AG04449 (cell line): ENCODE measurements at regions not wholly inside any gene's neighbourhood (a gene's known extent, or its start where the extent isn't known, plus 50 kb on each side); places are given as distances from the start of the nearest gene placed in this dataset.

ENCODE experiments used
- CTCF ChIA-PET: fragments of 350-600 bp; formaldehyde crosslinking; extraction: SDS; loops from one replicate; lab custom pipeline; 2021; ENCODE audit warnings: antibody characterized with exemption; lab: Yijun Ruan, JAX
- POLR2A ChIA-PET: fragments of 400-600, 350-600 bp; formaldehyde crosslinking; extraction: SDS; loops from one replicate; lab custom pipeline; 2020; ENCODE audit warnings: antibody characterized with exemption, inconsistent platforms; lab: Yijun Ruan, JAX
- DNase-seq: peaks from one replicate; pipeline ENCODE4 v3.0.0-alpha.2; 2010; ENCODE audit warnings: low read depth, low spot score
- H3K4me3 ChIP-seq: 2 replicates; pipeline ENCODE4 v1.5.1; 2011; ENCODE audit warnings: low read depth, mild to moderate bottlenecking, control low read depth, low read length
- TF ChIP-seq, protein P1 (sequence below): IDR thresholded peaks from one replicate; pipeline ENCODE4 v1.5.1; 2011; ENCODE audit warnings: mild to moderate bottlenecking, moderate library complexity, low read length, control low read depth, inconsistent platforms; ENCODE audit not compliant: insufficient read depth; ENCODE audit errors: missing control alignments

DNA sequence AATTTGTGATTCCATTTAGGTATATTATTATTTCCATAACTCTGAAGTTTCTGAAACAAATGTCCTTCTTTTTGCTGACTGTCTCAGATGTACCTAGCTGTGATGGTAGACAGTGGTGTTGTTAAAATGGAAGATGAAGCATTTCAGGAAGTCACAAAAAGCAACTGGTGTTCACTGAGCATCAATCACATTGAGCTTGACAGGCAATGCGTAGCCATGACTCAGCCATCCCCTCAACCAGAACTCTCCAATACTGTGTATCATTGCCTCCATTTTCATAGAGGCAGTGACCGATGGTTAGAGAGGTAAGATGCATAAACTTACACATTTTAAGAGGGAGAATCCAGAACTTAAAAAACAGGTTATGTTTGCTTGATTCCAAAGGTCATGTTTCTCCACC, 434.0 kb downstream of the INHBA start:
- no peak overlapping the region for H3K4me3 ChIP-seq
- POLR2A ChIA-PET: no interaction called here
- CTCF ChIA-PET: no interaction called here
- DNase-seq: no peak
- TF ChIP-seq, protein P1, sequence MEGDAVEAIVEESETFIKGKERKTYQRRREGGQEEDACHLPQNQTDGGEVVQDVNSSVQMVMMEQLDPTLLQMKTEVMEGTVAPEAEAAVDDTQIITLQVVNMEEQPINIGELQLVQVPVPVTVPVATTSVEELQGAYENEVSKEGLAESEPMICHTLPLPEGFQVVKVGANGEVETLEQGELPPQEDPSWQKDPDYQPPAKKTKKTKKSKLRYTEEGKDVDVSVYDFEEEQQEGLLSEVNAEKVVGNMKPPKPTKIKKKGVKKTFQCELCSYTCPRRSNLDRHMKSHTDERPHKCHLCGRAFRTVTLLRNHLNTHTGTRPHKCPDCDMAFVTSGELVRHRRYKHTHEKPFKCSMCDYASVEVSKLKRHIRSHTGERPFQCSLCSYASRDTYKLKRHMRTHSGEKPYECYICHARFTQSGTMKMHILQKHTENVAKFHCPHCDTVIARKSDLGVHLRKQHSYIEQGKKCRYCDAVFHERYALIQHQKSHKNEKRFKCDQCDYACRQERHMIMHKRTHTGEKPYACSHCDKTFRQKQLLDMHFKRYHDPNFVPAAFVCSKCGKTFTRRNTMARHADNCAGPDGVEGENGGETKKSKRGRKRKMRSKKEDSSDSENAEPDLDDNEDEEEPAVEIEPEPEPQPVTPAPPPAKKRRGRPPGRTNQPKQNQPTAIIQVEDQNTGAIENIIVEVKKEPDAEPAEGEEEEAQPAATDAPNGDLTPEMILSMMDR: no peak

DNA sequence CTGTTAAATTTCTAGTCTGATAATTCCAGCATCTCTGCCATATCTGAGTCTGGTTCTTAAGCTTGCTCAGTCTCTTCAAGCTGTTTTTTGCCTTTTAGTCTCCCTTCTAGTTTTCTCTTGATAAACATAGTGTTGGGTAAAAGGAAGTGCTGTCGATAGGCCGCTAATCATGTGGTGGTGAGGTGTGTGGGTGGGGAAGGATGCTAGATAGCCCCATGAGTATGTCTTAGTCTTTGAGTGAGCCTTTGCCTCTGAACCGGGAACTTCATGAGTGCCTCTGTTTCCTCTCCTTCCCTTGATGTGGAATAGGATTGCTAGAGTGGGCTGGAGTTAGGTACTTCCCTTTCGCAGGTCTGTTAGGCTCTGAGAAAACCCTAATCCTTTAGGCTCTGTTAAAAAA, 441.8 kb downstream of the INHBA start:
- CTCF ChIA-PET: interaction anchor here (1.3 to 1.4 kb wide), 2 partner anchors 9 to 19 kb away, joined by 3 read pairs; no protein-coding TSS in a partner anchor
- DNase-seq: no peak
- POLR2A ChIA-PET: no interaction called here
- H3K4me3 ChIP-seq: no peak overlapping the region
- TF ChIP-seq, protein P1: no peak

DNA sequence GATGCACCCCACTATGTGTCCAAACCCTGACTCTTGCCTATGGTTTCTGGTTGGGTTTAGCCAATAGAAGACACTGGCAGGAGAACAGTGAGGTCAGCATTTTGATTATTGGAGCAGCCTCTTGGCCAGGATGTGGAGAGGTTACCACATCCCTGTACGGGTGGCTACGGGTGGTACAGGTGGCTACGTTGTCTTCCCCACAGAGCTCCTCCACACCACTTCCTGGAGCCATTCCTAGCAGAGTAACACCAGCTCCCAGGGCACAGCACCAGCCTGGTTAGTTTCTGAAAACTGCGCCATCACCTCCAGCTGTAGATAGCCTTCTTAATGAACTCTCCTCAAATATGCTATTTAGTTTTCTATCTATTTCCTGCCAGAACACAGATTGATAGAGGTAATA, 445.2 kb downstream of the INHBA start:
- CTCF ChIA-PET: interaction anchor here (1.5 kb wide), 1 partner anchor 11 kb away, joined by 3 read pairs; no protein-coding TSS in a partner anchor
- POLR2A ChIA-PET: interaction anchor here (0.7 kb wide), 1 partner anchor 59 kb away, joined by 3 read pairs; no protein-coding TSS in a partner anchor

DNA sequence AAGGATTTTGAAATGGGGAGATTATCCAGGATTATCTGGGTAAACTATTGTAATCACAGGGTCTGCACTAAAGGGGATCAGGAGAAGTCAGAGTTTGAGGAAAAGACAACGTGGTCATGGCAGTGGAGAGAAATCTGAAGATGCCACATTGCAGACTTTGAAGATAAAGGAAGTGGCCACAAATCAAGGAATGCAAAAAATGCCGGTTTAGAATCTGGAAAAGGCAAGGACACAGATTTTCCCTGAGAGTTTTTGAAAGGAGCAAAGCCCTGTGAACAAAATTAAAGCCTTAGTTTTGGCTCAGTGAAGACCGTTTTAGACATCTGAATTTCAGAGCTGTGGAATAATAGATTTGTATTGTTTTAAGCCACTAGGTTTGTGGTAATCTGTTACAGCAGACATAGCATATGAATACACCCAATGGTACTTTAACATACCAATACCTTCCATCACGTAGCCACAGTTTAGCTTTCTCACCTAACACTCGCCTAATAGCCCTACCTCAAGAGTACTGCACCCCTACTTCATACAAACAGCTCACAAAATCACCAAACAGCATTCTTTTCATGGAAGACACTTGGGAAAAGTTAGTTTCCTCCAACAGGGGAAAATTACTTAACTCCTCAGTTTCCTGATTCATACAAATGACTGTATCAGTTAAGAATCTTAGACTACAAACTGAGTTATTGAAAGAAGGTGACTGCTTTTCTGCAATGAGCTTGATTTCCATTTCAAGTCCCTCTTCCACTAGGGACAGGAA, 446.5 kb downstream of the INHBA start:
- POLR2A ChIA-PET: no interaction called here
- TF ChIP-seq, protein P1: no peak
- no peak overlapping the region for H3K4me3 ChIP-seq
- CTCF ChIA-PET: interaction anchor here (1.5 kb wide), 1 partner anchor 10 kb away, joined by 3 read pairs; no protein-coding TSS in a partner anchor
- no peak for DNase-seq

More for the DNA sequence above, 445.2 kb downstream of the INHBA start:
- H3K4me3 ChIP-seq: no peak overlapping the region
- TF ChIP-seq, protein P1: no peak
- DNase-seq: no peak

DNA sequence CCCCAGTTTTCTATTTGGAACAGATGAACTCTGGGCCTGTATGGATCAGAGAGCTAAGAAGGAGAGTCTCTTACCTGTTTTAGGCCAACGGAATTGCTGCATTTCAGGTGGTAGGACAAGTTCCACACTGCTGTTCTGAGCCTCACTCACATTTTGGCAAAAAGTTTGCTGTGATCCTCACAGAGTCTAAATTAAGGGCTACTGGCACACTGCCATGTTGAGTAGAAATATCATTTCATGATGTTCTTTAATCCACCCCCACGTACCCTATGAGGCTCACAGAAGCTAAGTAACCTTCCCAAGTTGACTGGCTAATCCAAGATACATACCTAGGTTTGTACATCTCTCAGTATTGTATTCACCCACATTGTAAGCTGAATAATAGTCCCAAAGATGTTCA, 447.2 kb downstream of the INHBA start:
- H3K4me3 ChIP-seq: no peak overlapping the region
- ChIA-PET POLR2A (no interaction called here), CTCF (interaction anchor here (1.2 kb wide), 1 partner anchor 21 kb away, joined by 4 read pairs; no protein-coding TSS in a partner anchor)
- DNase-seq: no peak
- TF ChIP-seq, protein P1: no peak

DNA sequence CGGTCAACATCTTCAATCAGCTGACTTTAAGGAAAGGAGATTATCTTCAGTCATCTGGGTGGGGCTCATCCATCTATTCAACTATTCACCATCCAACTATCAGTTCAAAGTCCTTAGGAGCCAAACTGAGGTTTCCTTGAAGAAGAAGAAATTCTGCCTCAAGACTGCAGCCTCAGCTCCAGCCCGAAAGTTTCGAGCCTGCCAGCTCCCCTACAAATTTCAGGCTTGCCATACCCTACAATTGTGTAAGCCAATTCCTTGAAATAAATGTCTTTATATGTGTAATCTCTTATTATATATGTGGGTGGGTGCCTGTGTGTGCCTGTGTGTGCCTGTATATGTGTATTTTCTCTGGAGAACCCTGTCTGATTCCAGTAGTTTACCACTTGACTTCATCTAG, 447.8 kb downstream of the INHBA start:
- CTCF ChIA-PET: interaction anchor here (1.2 to 1.9 kb wide), 2 partner anchors 16 to 20 kb away, joined by 4 to 7 read pairs; no protein-coding TSS in a partner anchor
- no peak for DNase-seq
- TF ChIP-seq, protein P1: no peak
- POLR2A ChIA-PET: no interaction called here
- H3K4me3 ChIP-seq: no peak overlapping the region
